ENCODE measurements at regions not wholly inside any gene's neighbourhood (a gene's known extent, or its start where the extent isn't known, plus 50 kb on each side); places are given as distances from the start of the nearest gene placed in this dataset.

GRCh38 chr10:61084493-61084892 is 140.5 kb upstream of the RHOBTB1 start:
- H3K9me3 ChIP-seq (ENCODE audit: low read depth, low read length, poor library complexity, severe bottlenecking), result peaks cover 6% of the 10 kb centered on the region
- intact Hi-C loops (cut with micrococcal nuclease; ENCODE audit: unreplicated experiment), result no loop called here
- H3K36me3 ChIP-seq (ENCODE audit: insufficient read depth, low read length, poor library complexity, severe bottlenecking), result no peaks in the 10 kb centered on the region
- no peak for TF ChIP-seq CTCF (conservative IDR thresholded peaks at IDR 0.05; ENCODE audit: low read depth, low read length)
- TF ChIP-seq EZH2 (IDR thresholded peaks at IDR 0.05; ENCODE audit: borderline replicate concordance, low read depth, low read length, poor library complexity, severe bottlenecking), result no peak
- CTCF ChIA-PET, result no interaction called here
- POLR2A ChIA-PET (ENCODE audit: low non-redundant PET), result no interaction called here
- no peaks in the 10 kb centered on the region for H3K4me1 ChIP-seq (ENCODE audit: insufficient read depth, low read length, poor library complexity, severe bottlenecking)
- no peak overlapping the region for H3K4me3 ChIP-seq (ENCODE audit: low read depth, low read length, poor library complexity, severe bottlenecking)
- no peak for DNase-seq (ENCODE audit: low spot score)
- no TSS peak for BruUV-seq (replicated peaks)
- no peak overlapping the region for H3K27ac ChIP-seq (ENCODE audit: low read depth, low read length, poor library complexity, severe bottlenecking)
- no peaks in the 10 kb centered on the region for H3K27me3 ChIP-seq (replicated peaks; ENCODE audit: insufficient read depth, low read depth, low read length, poor library complexity)

GRCh38 chr10:61081301-61081700 is 137.3 kb upstream of the RHOBTB1 start:
- ChIA-PET CTCF (no interaction called here), POLR2A (ENCODE audit: low non-redundant PET) (no interaction called here)
- TF ChIP-seq EZH2 (IDR thresholded peaks at IDR 0.05; ENCODE audit: borderline replicate concordance, low read depth, low read length, poor library complexity, severe bottlenecking) (no peak), CTCF (conservative IDR thresholded peaks at IDR 0.05; ENCODE audit: low read depth, low read length) (no peak)
- peaks cover 6% of the 10 kb centered on the region for H3K9me3 ChIP-seq (ENCODE audit: low read depth, low read length, poor library complexity, severe bottlenecking)
- no peak overlapping the region for H3K27ac ChIP-seq (ENCODE audit: low read depth, low read length, poor library complexity, severe bottlenecking)
- intact Hi-C loops (cut with micrococcal nuclease; ENCODE audit: unreplicated experiment), result no loop called here
- BruUV-seq (replicated peaks), result no TSS peak
- DNase-seq (ENCODE audit: low spot score), result no peak
- H3K36me3 ChIP-seq (ENCODE audit: insufficient read depth, low read length, poor library complexity, severe bottlenecking), result no peaks in the 10 kb centered on the region
- no peaks in the 10 kb centered on the region for H3K27me3 ChIP-seq (replicated peaks; ENCODE audit: insufficient read depth, low read depth, low read length, poor library complexity)
- no peaks in the 10 kb centered on the region for H3K4me1 ChIP-seq (ENCODE audit: insufficient read depth, low read length, poor library complexity, severe bottlenecking)
- H3K4me3 ChIP-seq (ENCODE audit: low read depth, low read length, poor library complexity, severe bottlenecking), result no peak overlapping the region

GRCh38 chr10:61078542-61079275 is 134.7 kb upstream of the RHOBTB1 start:
- Histone ChIP-seq H3K27ac (ENCODE audit: low read depth, low read length, poor library complexity, severe bottlenecking) (no peak overlapping the region), H3K36me3 (ENCODE audit: insufficient read depth, low read length, poor library complexity, severe bottlenecking) (no peaks in the 10 kb centered on the region), H3K4me3 (ENCODE audit: low read depth, low read length, poor library complexity, severe bottlenecking) (no peak overlapping the region), H3K27me3 (replicated peaks; ENCODE audit: insufficient read depth, low read depth, low read length, poor library complexity) (no peaks in the 10 kb centered on the region), H3K9me3 (ENCODE audit: low read depth, low read length, poor library complexity, severe bottlenecking) (no peaks in the 10 kb centered on the region), H3K4me1 (ENCODE audit: insufficient read depth, low read length, poor library complexity, severe bottlenecking) (no peaks in the 10 kb centered on the region)
- ChIA-PET CTCF (no interaction called here), POLR2A (ENCODE audit: low non-redundant PET) (no interaction called here)
- BruUV-seq (replicated peaks), result no TSS peak
- TF ChIP-seq CTCF (conservative IDR thresholded peaks at IDR 0.05; ENCODE audit: low read depth, low read length) (no peak), EZH2 (IDR thresholded peaks at IDR 0.05; ENCODE audit: borderline replicate concordance, low read depth, low read length, poor library complexity, severe bottlenecking) (no peak)
- intact Hi-C loops (cut with micrococcal nuclease; ENCODE audit: unreplicated experiment), result no loop called here
- DNase-seq (ENCODE audit: low spot score), result peak; percentile 12
